Peyer's patch (tissue), 4 donors: ENCODE measurements at regions not wholly inside any gene's neighbourhood (a gene's known extent, or its start where the extent isn't known, plus 50 kb on each side); places are given as distances from the start of the nearest gene placed in this dataset.

ENCODE experiments used
- DNase-seq, 3 donors: peaks; one replicate each; pipeline ENCODE4 v3.0.0-alpha.2; 2017 to 2019
- H3K27ac ChIP-seq, 4 donors: fragments of 200-600 bp; sonication (generic); one replicate each; pipeline ENCODE4 v1.5.1; 2016 to 2019
- H3K27me3 ChIP-seq, 2 donors: fragments of 200-600 bp; sonication (generic); one replicate each; pipeline ENCODE4 v1.5.1; 2019
- H3K36me3 ChIP-seq, 3 donors: fragments of 200-600 bp; sonication (generic); one replicate each; pipeline ENCODE4 v1.5.1; 2016 to 2019
- H3K4me1 ChIP-seq, 4 donors: fragments of 200-600 bp; sonication (generic); one replicate each; pipeline ENCODE4 v1.5.1; 2016 to 2019
- H3K4me3 ChIP-seq, 4 donors: fragments of 200-600 bp; sonication (generic); 1 replicate in 3 of 4; 2 replicates in 1 of 4; pipeline ENCODE4 v1.5.1; 2016 to 2019; ENCODE audit warnings: mild to moderate bottlenecking in 1 of 4
- H3K9me3 ChIP-seq, 4 donors: fragments of 200-600 bp; sonication (generic); one replicate each; pipeline ENCODE4 v1.5.1; 2016 to 2019; ENCODE audit warnings: mild to moderate bottlenecking in 1 of 4
- POLR2A ChIP-seq, 2 donors: fragments of 450-650 bp; IDR thresholded peaks; one replicate each; pipeline ENCODE4 v1.5.1; 2017; ENCODE audit warnings: antibody characterized with exemption in 2 of 2, mild to moderate bottlenecking in 2 of 2, moderate library complexity in 2 of 2
- TF ChIP-seq, protein P1 (sequence below), 6 experiments: fragments of 450-650 bp in 4 of 6; fragments of 200-600 bp in 2 of 6; sonication (generic) in 1 of 6; IDR thresholded peaks; one replicate each; pipeline ENCODE4 v1.5.1; 2017 to 2019; ENCODE audit warnings: antibody characterized with exemption in 6 of 6, mild to moderate bottlenecking in 3 of 6, moderate library complexity in 1 of 6

DNA sequence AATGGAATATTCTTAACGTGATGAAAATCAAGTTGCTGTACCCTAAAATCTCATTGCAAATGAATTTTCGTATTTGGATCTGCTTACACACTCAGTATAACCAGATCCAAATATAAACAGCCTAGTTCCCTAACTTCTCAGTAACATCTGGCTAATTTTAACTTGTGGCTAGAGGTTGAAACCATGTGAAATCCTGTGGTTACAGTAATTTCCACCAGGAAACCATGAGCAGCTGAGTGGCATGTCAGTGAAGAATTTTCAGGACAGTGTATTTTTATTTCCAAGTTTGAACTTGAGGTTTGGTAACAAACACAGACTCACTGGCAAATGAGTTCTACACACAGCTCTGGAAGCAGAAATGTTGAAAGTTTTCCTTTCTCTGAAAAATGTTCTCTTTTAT is 754.1 kb downstream of the NR2F2 start:
- H3K27me3 ChIP-seq: no peaks in the 10 kb centered on the region
- H3K4me1 ChIP-seq: no peaks in the 10 kb centered on the region
- no peak for TF ChIP-seq POLR2A (IDR thresholded peaks at IDR 0.05)
- TF ChIP-seq, protein P1, sequence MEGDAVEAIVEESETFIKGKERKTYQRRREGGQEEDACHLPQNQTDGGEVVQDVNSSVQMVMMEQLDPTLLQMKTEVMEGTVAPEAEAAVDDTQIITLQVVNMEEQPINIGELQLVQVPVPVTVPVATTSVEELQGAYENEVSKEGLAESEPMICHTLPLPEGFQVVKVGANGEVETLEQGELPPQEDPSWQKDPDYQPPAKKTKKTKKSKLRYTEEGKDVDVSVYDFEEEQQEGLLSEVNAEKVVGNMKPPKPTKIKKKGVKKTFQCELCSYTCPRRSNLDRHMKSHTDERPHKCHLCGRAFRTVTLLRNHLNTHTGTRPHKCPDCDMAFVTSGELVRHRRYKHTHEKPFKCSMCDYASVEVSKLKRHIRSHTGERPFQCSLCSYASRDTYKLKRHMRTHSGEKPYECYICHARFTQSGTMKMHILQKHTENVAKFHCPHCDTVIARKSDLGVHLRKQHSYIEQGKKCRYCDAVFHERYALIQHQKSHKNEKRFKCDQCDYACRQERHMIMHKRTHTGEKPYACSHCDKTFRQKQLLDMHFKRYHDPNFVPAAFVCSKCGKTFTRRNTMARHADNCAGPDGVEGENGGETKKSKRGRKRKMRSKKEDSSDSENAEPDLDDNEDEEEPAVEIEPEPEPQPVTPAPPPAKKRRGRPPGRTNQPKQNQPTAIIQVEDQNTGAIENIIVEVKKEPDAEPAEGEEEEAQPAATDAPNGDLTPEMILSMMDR (IDR thresholded peaks at IDR 0.05): no peak
- H3K27ac ChIP-seq: no peak overlapping the region
- no peak for DNase-seq
- H3K36me3 ChIP-seq: no peaks in the 10 kb centered on the region
- H3K4me3 ChIP-seq: no peak overlapping the region
- no peaks in the 10 kb centered on the region for H3K9me3 ChIP-seq

DNA sequence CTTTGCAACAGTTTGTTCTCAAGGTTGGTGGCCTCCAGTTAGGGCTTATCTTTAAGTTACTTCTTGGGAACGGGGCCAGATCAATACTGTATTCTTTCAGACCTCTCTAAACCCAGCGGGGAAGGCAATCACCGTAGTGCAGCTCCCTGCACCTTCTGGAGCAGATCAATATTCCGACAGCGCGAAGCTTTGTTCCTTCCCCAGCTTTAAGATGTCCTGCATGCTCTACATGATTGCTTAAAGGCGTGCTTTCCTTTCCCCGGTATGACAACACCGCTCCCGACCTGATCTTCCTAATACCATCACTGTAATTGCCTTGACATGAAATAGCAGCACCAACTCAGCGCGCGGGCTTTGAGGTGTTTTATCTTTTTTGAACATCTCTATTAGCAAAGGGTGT is 755.2 kb downstream of the NR2F2 start:
- no peaks in the 10 kb centered on the region for H3K36me3 ChIP-seq
- TF ChIP-seq, protein P1 (IDR thresholded peaks at IDR 0.05): no peak
- no peak for TF ChIP-seq POLR2A (IDR thresholded peaks at IDR 0.05)
- DNase-seq: no peak
- no peak overlapping the region for H3K4me3 ChIP-seq
- H3K9me3 ChIP-seq: no peaks in the 10 kb centered on the region
- no peaks in the 10 kb centered on the region for H3K27me3 ChIP-seq
- H3K4me1 ChIP-seq: no peaks in the 10 kb centered on the region
- H3K27ac ChIP-seq: no peak overlapping the region

DNA sequence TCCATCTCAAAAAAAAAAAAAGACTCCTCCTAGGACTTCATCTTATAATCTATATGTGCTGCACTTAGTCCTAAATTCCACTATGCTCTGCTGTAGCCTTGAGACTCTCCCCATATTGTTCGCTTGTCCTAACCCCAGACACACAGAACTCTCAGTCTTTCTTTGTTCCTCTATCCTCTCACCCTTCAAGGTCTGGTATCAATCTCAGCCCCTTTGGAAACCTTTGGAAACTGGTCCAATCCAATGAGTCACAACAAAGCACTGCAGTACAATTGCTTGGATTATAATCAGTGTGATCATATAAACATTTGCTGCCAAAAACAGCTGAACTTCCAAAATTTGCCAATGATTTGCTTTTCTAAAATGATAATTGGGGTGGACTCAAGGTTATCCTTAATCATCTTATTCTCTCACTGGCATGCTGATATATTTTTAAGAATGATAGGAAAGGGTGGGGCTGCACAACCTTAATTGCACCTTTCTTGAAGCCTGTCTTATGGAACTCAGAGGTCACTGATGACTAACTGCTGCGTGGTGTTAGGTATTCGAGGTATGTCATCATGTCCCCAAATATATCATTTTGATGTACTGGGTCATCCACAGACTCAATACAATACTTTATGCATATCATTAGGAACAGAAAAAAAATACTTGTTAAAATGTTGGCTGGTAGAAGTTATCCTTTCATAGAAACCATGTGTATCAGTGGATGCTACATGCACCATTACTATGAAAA is 756.7 kb downstream of the NR2F2 start:
- H3K27ac ChIP-seq: no peak overlapping the region
- no peaks in the 10 kb centered on the region for H3K36me3 ChIP-seq
- no peak for DNase-seq
- no peak for TF ChIP-seq POLR2A (IDR thresholded peaks at IDR 0.05)
- TF ChIP-seq, protein P1 (IDR thresholded peaks at IDR 0.05): no peak
- H3K4me1 ChIP-seq: no peaks in the 10 kb centered on the region
- no peaks in the 10 kb centered on the region for H3K9me3 ChIP-seq
- H3K4me3 ChIP-seq: no peak overlapping the region
- H3K27me3 ChIP-seq: no peaks in the 10 kb centered on the region

DNA sequence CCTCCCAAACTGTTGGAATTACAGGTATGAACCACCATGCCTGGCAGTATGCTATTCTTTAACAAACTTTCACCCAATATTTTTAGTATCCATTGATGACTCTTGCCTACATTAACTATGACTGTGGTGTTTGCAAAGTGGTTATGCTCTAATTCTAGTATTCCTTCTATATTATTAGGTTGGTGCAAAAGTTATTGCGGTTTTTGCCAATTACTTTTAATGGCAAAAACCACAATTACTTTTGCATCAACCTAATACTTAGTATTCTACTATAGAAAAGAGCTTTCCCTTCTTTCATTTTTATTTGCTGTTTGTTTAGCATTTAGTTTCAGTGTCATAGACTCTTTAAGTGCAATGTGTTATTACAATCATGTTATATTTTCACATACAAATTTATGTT is 760.6 kb downstream of the NR2F2 start:
- Histone ChIP-seq H3K27me3 (no peaks in the 10 kb centered on the region), H3K27ac (no peak overlapping the region), H3K36me3 (no peaks in the 10 kb centered on the region), H3K4me3 (no peak overlapping the region), H3K9me3 (no peaks in the 10 kb centered on the region), H3K4me1 (no peaks in the 10 kb centered on the region)
- no peak for DNase-seq
- TF ChIP-seq POLR2A (IDR thresholded peaks at IDR 0.05): no peak
- TF ChIP-seq, protein P1 (IDR thresholded peaks at IDR 0.05): no peak

DNA sequence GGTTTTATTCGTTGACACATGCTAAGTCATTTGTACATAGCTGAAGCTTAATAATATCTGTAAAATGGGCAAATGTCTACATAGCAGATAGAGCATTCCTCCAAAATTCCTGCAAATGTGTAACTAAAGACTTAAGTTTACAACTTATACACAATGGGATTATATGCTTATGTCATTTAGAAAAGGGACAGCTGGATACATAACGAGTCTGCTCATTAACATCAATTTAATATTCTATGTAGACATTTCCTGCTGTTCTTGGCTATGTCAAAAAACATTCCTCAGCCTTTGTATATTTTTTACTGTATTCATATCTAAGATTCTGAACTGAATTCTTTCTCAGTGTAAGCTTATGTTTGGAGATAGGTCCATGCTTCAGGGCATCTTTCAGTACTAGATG is 762.2 kb downstream of the NR2F2 start:
- H3K4me1 ChIP-seq: no peaks in the 10 kb centered on the region
- H3K4me3 ChIP-seq: no peak overlapping the region
- H3K36me3 ChIP-seq: no peaks in the 10 kb centered on the region
- TF ChIP-seq, protein P1 (IDR thresholded peaks at IDR 0.05): no peak
- no peaks in the 10 kb centered on the region for H3K27me3 ChIP-seq
- no peaks in the 10 kb centered on the region for H3K9me3 ChIP-seq
- H3K27ac ChIP-seq: no peak overlapping the region
- DNase-seq: no peak
